ENCODE measurements at regions not wholly inside any gene's neighbourhood (a gene's known extent, or its start where the extent isn't known, plus 50 kb on each side); places are given as distances from the start of the nearest gene placed in this dataset.
A peak's percentile ranks its signal among the peaks of the same experiment; 100 is the strongest.

DNA sequence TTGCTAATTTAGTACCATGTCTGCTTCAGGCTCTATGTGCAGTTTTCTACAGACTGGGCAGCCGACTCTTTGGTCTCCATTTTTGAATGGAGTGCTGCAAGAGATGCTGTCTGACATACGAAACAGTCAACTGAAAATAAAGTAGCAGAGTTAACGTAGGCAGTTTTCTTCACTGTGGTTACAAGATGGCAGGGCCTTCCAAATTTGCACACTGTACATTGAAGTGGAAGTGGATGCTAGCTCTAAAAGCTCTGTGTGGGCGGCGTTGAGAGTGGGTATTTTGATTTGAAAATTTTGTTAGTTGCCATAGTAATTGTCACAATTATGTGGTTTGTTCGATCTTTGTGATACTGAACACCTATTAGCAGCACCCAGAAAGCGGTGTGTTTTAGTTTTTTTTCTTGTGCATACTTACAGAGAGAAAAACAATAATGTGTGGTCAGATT lies 154.9 kb upstream of the ATP2B1 start (continued):
- TF ChIP-seq YY1 (IDR thresholded peaks at IDR 0.05; ENCODE audit: low read depth, low read length) (peak; percentile 91), RCOR1 (conservative IDR thresholded peaks at IDR 0.05; ENCODE audit: low read depth, low read length) (0 out of 2 replicates have a peak, but pooled peaks have one; percentile 67), POLR2A (IDR thresholded peaks at IDR 0.05; ENCODE audit: low read depth, low read length) (0 out of 2 replicates have a peak, but pooled peaks have one; percentile 27), CHD4 (IDR thresholded peaks at IDR 0.05) (no peak), MTA3 (IDR thresholded peaks at IDR 0.05; ENCODE audit: borderline replicate concordance, low read length) (peak; percentile 50; the same call in 1 of the 2 replicates), CBFB (IDR thresholded peaks at IDR 0.05; ENCODE audit: low read depth) (peak; percentile 37; the same call in 1 of the 2 replicates), FOXM1 (IDR thresholded peaks at IDR 0.05; ENCODE audit: low read depth, low read length) (peak; percentile 74), NFXL1 (IDR thresholded peaks at IDR 0.05; ENCODE audit: borderline replicate concordance) (no peak)

GRCh38 chr12:89862511-89863445 lies 154.1 kb upstream of the ATP2B1 start:
- H3K4me2 ChIP-seq (ENCODE audit: control insufficient read depth, insufficient read depth), result peak overlapping the region; percentile 65
- peaks cover 37% of the 10 kb centered on the region for H3K4me1 ChIP-seq (ENCODE audit: control insufficient read depth, insufficient read depth, low read length)
- no peaks in the 10 kb centered on the region for H3K27me3 ChIP-seq (replicated peaks in 1 of 2; ENCODE audit: control insufficient read depth in 2 of 2, insufficient read depth in 2 of 2, low read length in 1 of 2)
- H3K4me3 ChIP-seq, result peak overlapping the region; percentile 60
- ChIA-PET POLR2A (interaction anchor here (1.0 to 3.2 kb wide), 10 partner anchors 9 to 157 kb away, joined by 3 to 12 read pairs (median 4); partner anchors contain the start of gene ATP2B1), RAD21 (ENCODE audit: unreplicated experiment) (interaction anchor here (0.6 to 3.6 kb wide), 15 partner anchors 9 to 349 kb away, joined by 3 to 21 read pairs (median 8); partner anchors contain the start of gene ATP2B1), CTCF (interaction anchor here (0.5 to 1.8 kb wide), 9 partner anchors 11 to 193 kb away, joined by 3 to 7 read pairs (median 5); no protein-coding TSS in a partner anchor), SMC1A (ENCODE audit: uncharacterized antibody, unreplicated experiment) (interaction anchor here (0.7 to 2.8 kb wide), 26 partner anchors 8 to 318 kb away, joined by 3 to 49 read pairs (median 4); no protein-coding TSS in a partner anchor)
- BruUV-seq (replicated peaks), result TSS peak; percentile 96
- in situ Hi-C loops (cut with MboI) (no loop called here), intact Hi-C loops (cut with micrococcal nuclease; ENCODE audit: unreplicated experiment) (loop anchor here (1.0 to 5.0 kb wide), 4 partner anchors 18 to 102 kb away; no protein-coding TSS in a partner anchor)
- H3K9me3 ChIP-seq (replicated peaks; ENCODE audit: control insufficient read depth, insufficient read depth, low read length), result no peaks in the 10 kb centered on the region; the same call in 1 of the 3 replicates
- under 1% methylated on average over 7 of the region's 7 CpGs for WGBS (ENCODE audit: insufficient coverage, insufficient replicate concordance, low lambda C conversion rate, missing lambda C conversion rate)
- no peaks in the 10 kb centered on the region for H3K36me3 ChIP-seq (ENCODE audit: control insufficient read depth in 2 of 2, insufficient read depth in 2 of 2, low read length in 1 of 2)
- peak; percentile 79 for DNase-seq (ENCODE audit: low read depth, low spot score)
- peak; percentile 98 for FAIRE-seq
- ATAC-seq, result peak; percentile 75
- H3K27ac ChIP-seq (ENCODE audit: control insufficient read depth, insufficient read depth), result peak overlapping the region; percentile 89
- H4K20me1 ChIP-seq (ENCODE audit: control insufficient read depth, insufficient read depth), result no peaks in the 10 kb centered on the region
- H2AFZ ChIP-seq (ENCODE audit: control insufficient read depth, low read depth, low read length), result peak overlapping the region; percentile 75
- H3K79me2 ChIP-seq (ENCODE audit: control insufficient read depth, insufficient read depth, low read length), result no peaks in the 10 kb centered on the region
- H3K9ac ChIP-seq (ENCODE audit: control insufficient read depth, insufficient read depth, low read length), result peak overlapping the region; percentile 67
- no peak for TF ChIP-seq SKIL (IDR thresholded peaks at IDR 0.05; ENCODE audit: low read depth, poor library complexity, severe bottlenecking)
- no peak for TF ChIP-seq SIN3A (IDR thresholded peaks at IDR 0.05; ENCODE audit: low read depth, low read length)
- TF ChIP-seq BCL3 (IDR thresholded peaks at IDR 0.05; ENCODE audit: borderline replicate concordance, insufficient read depth, low read depth, low read length, poor library complexity, severe bottlenecking), result no peak
- no peak for TF ChIP-seq RCOR1 (conservative IDR thresholded peaks at IDR 0.05; ENCODE audit: low read depth, low read length)
- TF ChIP-seq, protein P1, sequence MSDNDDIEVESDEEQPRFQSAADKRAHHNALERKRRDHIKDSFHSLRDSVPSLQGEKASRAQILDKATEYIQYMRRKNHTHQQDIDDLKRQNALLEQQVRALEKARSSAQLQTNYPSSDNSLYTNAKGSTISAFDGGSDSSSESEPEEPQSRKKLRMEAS (IDR thresholded peaks at IDR 0.05; ENCODE audit: low read depth, low read length), result no peak
- TF ChIP-seq NR2C2 (IDR thresholded peaks at IDR 0.05; ENCODE audit: borderline replicate concordance, control insufficient read depth, insufficient read length, low read depth), result no peak
- TF ChIP-seq SREBF1 (IDR thresholded peaks at IDR 0.05; ENCODE audit: low read length), result no peak
- TF ChIP-seq STAT3 (IDR thresholded peaks at IDR 0.05; ENCODE audit: low read depth, low read length), result no peak
- no peak for TF ChIP-seq CHD2 (IDR thresholded peaks at IDR 0.05; ENCODE audit: borderline replicate concordance, low read depth, low read length)
- TF ChIP-seq USF2 (IDR thresholded peaks at IDR 0.05; ENCODE audit: borderline replicate concordance, low read depth, low read length), result no peak

Measured in GM12878 (cell line).